GF-D8 (cell line): ENCODE measurements at regions not wholly inside any gene's neighbourhood (a gene's known extent, or its start where the extent isn't known, plus 50 kb on each side); places are given as distances from the start of the nearest gene placed in this dataset.

Experiments used
- DNase-seq: peaks from one replicate; lab custom pipeline; 2025; lab: John Stamatoyannopoulos, UW

DNA sequence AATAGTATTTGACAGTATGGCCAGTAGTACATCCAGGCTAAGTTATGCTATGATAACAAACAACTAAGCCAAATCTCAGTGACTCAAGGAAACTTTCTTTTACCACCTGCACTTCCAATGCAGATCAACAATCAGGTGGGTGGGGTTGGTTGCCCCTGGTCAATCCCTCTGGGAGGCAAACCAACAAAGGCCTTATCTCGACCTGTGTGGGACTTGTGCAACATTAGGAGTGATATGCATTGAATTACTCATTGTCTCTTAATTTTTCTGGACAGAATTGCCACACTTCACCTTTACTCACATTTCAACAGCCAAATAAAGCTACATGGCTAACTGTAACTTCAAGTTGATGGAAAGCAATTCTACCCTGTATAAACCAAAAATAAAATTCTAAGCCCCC lies 1049.3 kb upstream of the CDH2 start:
- DNase-seq = no peak

DNA sequence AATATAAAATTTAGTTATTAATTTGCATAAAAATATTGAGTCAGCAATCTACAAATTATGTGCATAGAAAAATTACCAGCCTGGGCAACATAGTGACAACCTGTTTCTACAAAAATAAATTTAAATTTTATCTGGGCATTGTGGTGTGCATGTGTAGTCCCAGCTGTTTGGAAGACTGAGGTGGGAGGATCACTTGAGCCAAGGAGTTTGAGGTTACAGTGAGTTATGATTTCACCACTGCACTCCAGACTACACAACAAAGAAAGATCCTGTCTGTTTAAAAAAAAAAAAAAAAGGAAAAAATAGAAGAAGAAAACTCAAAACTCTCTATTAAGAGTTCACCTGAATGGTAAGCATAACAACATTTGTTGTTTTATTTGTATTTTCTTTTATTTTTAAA lies 1048.4 kb upstream of the CDH2 start:
- DNase-seq = no peak

DNA sequence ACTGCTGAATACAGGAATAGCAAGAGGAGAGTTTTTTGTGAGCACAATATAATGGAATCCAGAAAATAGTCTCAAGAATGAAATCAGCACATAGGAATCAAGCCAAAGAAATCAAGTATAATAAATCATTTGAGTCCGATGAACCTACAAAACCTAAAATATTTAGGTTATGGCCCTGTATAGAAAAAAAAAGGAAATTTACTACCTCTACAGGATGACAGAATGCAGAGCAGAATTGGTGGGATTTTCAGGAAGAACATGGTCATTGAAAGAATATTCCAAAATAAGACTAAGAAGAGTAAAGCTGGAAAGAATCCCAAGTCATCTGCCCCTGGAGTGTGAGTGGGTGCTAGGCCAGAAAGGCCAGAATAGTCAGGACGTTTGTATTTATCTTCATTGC lies 1041.2 kb upstream of the CDH2 start:
- no peak for DNase-seq

DNA sequence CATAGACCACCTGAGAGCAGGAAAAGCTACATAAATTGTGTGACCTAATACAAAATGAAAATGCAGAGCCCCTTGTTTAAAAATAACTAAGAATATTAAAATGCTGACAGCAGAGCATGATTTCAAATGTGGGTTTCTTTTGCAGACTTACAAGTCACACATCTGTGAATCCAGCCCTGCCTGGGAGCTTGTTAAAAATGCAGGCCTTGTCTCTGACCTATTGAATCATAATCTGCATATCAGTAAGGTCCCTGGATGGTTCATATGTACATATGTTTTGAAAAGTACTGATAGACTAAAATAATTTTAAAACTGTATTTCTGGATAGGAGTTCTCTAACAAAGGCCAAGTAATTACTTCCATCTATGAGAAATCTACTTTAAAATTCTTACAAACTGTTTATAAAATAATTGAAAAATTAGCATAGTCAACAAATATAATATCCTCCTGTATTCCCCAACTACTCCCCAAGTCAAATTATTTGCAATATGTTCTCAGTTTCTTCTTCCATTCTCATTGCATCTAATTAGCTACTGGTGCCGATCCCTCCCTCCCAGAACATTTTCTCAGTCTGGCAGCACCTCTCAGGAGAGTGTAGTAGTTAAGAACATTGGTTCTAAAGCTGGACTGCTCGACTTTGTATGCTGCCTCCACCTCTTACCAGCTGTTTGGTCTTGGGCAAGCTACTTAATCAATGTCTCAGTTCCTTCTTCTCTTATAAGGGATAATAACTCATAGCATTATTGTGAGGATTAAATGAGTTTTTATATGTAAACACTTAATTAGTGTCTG lies 1040.4 kb upstream of the CDH2 start:
- DNase-seq = no peak

DNA sequence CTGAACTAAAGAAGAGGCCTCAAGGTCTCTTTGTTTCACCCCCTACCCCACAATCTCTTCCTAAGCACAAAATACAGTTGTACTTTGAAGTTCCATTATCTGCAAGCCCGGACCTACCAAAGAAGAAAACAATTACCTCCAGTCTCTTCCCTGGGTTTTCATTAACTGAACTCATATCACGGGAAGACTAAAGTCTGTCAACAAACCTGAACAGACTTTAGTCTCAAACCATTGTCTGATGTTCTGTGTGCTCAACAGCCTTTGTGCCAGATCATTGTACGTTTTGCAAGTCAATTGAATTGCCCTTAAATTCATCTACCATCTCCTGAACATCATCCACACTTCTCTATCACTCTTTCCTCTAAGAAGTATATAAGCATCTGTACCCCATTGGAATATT lies 1021.9 kb upstream of the CDH2 start:
- DNase-seq = no peak

DNA sequence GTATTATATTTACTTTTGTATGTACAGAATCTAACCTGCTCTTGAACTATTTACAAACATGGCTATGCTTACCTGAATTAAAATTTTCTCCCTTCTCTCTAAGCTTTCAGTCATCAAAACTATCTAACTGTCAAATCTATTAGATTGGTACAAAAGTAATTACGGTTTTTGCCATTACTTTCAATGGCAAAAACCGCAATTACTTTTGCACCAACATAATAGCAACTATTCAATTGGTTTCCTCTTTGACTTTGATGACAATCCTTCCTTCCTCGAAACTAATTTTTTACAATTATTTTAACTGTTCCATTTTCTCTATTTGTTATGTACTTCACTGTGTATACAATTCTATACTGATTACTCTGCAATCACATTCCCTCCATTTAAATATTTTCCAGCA lies 1019.4 kb upstream of the CDH2 start:
- DNase-seq = no peak

DNA sequence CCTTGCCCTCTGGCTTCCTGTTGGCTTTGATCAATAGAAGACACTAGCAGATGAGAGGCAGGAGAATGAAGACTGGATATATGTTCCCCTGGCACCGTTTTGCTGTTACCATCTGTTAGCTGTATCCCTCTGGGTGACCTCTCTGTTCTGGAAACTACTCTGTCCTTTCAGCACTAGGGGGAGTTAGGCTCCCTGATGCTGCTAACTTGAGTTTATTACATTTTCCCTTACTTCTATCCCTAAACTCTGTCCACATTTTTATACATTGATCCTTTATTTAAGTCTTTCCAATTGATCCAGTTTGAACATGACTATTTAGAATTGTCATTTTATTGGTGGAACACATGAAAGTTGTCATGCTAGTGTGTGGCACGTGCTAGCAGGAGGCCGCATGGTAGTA lies 1014.3 kb upstream of the CDH2 start:
- no peak for DNase-seq

DNA sequence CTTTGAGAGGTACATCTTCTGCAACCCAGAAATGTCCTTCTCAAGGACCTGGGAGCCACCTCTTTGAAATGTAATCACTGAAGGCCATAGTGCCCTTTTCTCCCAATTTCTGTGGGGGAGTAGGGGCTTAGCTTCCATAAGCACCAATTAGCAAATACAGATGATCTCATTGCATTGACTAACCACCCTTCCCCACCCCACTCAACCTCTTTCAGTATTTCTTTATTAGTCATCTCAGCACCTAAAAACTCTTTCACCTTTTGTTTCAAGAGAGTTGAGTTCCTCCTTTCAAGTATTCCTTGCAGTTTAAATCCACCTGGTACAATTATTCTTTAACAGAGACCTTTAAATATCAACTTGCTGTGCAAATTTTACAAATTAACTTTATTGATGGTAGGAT lies 1011.8 kb upstream of the CDH2 start:
- DNase-seq = no peak

DNA sequence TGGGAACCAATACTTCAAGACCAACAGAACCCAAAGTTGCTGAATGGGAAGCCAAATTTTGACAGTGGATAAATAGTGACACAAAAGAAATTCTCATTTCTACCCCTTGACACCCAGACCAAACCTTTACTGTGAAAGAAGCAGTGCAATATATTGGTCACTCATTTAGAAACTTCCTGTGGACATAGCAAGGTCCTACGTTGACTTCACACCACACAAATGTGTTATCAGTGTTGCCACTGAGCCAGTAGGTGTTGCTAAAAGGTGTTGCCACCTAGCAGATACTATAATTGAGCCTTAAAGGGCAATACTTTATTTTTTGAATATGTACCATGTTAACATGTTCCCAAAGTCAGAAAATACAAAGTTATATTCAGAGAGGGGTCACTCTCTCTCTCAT lies 1008.9 kb upstream of the CDH2 start:
- no peak for DNase-seq

DNA sequence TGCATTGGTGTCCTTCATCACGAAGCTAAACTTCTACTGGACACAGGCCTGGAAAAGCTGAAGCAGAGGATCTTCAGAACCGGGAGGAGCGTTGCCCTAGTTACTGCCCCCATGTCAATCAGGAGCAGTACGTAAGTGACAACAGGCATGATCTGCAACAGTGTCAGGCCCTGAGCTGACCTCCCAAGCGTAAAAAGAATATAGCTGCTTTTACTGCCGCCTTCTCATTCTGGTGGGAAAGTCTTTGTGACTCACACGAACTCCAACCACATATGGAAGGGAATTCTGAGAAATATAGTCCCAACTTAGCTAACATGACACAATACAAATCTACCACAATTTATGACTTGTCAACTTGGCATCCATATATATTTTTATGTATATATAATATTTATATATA lies 1007.7 kb upstream of the CDH2 start:
- no peak for DNase-seq

DNA sequence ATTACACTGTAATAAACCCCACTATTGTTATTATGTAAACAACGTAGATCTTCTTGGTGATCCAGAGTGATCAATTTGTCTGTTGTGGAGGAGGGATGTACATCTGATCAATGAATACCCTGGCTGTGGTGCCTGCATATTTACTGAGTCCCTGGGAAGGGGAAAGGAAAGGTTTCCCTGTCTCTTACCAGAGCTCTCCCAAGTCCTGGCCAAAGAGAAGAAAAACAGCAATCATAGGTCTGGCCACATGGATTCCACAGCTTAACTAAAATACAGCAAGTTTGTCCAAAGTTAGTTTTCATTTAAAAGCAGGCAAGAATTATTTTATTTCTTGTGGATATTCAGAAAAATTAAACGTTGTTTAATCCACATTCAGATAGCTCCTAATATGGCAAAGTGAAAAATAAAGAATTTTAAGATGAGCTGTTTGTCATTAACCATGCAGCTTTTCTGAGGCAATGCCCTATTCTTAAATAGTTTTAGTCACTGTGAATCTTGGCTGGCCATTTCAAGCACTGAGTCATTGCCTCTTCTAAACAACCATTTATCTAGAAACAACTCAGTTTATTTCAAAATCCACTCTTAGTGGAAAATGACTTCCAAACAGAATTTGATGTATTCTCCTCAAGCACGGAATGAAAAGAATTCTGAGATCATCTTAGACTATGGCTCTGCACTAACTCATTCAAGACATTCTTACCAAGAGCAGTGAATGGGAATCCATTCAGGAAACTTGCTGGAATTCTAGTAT lies 1004.4 kb upstream of the CDH2 start:
- no peak for DNase-seq

DNA sequence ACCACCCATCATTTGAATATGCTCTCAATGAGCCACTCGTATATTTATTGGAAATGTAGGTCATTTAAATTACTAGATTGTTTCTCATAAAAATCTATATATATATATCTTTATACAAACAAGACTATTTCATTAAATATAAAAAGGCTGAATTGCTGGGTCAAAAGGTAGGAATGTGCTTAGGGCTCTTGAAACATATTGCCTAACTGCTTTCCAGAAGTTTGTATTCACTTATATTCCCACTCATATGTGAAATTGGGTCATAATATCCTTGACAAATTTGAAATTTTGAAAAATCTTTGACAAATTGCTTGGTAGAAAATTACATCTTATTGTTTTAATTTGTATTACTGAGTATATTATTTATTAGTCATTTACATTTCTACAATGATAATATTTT lies 999.8 kb upstream of the CDH2 start:
- DNase-seq = no peak

DNA sequence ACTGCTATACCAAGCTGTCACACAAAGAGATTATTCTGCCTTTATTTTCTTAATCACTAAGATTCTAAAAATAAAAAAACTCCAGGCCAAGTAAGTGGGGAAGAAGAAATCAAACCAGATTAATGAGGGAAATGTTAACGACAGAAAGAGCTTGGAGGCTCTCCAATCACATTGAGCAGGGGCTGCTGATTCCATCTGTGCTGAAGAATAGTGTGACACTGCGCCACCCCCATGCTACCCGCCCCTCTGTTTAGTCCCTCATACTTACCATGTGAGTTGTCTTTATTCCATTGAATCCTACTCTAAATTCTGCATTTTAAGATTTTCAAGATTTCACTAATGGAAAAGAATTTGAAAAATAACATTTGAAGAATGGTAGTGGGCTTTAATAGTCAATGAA lies 998.0 kb upstream of the CDH2 start:
- DNase-seq = no peak

DNA sequence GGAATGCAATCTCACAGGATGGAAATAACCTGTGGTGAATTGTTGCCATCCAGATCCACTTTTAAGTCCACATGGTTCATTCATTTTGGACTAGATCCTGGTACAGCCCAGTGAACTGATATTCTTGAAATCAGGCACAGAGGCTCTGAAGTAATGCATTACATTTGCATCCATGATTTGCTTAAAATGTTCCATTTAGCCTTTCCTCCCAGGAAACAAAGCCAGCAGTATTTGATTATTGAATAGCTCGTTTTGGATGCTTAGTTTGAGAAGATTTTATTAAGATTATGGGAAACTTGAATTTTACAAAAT lies 995.8 kb upstream of the CDH2 start:
- DNase-seq = no peak

DNA sequence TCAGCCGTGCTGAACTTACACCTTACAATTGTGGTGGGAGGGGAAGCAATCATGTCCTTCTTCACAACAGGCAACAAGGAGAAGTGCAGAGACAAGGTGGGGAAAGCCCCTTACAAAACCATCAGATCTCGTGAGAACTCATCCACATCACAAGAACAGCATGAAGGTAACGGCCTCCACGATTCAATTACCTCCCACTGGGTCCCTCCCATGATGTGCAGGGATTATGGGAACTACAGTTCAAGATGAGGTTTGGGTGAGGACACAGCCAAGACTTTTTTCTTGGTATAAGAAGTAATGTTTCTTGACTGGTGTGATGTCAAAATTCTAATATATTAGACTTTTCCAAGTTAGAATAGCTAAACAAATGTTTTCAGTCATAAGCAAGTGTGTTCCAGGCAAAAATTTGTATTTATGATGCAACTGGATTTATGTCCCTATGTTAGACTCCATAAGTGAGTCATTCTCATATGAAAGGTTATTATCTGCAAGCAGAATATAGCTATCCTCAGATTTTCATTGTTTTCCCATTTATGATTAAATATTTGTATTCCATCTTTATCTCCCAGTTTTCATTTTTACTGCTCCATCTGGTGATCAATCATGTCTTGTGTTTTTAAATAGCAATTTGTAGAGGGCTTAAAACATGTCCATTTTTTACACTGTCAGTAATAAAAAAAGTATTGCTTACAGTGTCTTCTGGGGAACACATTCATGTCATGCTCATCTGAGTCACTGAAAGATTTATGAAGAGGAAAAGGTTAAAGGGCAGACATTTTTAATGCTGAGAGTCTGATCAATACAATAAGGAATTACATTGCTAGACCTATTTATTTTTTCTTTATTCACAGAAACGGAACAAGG lies 995.2 kb upstream of the CDH2 start:
- no peak for DNase-seq

DNA sequence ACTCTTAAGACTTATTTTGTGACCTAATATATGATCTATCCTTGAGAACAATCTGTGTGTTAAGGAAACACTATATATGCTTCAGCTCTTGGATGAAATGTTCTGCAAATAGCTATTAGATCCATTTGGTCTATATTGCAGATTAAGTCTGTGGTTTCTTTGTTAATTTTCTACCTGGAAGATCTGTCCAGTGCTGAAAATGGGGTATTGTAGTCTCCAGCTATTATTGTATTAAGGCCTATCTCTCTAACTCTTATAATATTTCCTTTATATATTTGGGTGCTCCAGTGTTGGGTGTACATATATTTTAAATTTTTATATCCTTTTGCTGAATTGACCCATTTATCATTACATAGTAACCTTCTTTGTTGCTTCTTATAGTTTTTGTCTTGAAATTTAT lies 992.7 kb upstream of the CDH2 start:
- DNase-seq = no peak

DNA sequence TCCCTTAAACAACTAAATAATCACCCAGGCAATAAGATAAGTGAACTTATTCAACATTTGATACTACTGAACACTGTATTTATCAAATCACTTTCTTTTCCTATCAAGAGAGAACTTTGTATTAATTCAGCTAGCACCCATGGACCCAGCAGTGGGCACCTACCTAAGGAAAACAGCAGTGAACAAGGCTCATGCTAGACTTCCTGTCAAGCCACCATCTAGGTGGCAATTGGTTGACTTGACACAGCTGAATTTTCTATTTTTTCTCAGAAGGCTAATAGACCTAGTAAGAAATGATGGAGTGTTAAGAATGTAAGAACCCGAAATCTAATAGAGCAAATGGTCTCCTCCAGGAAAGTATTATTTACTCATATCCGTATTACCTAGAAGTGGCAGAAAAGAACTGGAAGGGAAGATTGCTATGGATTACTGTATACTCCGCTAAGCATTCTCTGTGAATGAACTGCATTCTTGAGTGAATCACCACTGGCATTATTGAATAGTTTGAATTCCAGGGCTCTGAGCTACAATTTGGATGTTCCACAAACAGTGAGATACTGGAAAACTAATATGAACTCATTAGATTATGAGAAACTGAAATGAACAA lies 988.2 kb upstream of the CDH2 start:
- DNase-seq = no peak

DNA sequence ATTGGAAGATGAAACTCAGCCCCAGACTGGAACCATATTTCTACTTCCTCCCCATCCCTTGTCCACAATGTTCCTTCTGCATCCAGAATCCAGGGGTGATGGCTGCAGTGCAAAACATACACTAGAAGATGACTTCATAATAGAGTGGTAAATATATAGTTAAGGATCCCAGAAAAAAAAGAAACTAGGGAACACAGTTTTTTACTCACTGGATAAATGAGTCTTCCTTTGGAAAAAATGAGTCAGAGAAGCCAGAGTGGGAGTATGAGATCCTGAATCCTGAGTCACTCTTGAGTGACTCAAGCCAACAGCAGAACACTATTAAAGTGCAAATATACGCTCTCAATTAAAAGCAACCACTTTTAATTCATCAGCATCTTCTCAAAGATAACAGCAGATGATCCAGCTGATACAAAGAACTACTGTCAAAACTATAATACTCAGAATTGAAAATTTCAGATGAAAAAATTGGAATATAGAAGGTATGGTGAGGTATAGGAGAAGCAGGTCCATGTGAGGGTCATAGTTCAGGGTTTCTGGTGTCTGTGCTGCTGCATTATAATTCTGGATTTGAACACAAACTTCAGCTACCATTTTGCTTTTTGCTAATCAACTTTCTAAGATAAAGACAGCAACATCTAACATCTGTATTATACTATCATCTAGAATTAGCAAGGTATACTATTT lies 987.2 kb upstream of the CDH2 start:
- no peak for DNase-seq

DNA sequence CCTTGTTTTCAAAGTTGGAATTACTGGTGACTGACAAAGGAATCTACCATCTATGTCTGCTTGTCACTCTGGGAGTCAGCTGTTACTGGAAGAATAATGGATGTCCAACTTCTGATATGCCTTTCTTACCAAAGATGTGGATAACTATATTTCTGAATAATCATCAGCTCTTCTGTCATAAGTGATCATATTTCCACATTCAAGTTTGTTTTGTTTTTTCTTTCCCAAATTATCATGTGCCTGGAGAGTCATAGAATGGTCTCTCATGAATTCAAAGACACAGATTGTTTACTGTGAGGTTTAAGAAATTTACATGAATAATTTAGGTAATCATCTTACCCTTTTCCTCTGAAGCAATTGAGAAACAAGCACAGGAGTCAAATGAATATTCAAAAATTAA lies 986.7 kb upstream of the CDH2 start:
- DNase-seq = no peak

DNA sequence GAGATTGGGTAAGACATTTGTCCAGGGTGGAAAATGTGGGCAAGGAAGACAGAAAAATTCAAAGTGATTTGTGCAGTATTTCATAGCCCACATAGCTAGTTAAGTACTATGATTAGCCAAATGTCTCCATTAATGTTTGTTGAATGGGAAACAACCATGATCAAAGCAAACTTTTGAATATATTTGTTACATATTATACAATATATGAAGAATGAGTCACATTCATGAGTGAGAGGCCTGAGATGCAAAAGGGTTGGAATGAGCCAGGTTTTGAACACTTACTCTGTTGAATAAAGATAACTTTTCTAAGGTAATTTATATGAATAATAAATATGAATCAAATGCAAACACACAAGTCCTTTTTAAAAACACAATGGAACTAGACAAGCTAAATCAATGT lies 984.5 kb upstream of the CDH2 start:
- no peak for DNase-seq

DNA sequence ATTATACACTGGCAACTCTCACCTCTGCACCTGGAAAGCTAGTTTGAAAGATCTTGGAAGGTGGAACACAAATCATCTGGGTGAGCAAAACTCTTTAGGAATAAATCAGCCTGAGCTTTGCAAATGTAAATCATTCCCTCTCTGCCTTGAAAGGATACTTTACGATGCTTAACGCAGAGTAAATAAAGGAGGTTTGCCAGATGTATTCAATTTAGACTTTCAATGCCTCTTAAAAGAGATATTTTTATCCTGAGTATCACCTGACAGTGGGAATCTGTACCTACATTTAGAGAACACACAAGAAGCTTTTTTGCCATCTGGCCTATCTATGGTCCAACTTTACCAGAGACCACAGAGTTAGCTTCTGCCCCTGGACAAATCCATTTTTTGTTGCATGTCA lies 983.2 kb upstream of the CDH2 start:
- no peak for DNase-seq

DNA sequence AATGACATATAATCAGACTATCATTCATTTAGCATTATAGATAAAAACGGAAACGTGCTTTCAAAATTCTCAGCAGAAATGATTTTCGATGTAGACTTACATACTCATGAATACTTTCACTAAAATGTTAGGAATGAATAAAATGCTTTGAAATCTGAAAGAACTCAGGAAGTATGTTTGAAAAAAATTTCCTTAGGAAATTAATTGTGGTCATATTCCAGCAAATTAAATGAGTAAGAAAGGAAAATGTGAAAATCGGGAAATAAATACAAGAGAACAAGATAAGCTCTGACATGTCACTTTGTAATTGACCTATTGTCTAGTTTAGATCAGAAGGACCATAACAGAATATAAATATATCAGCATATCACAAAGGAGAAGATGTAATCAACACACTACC lies 981.0 kb upstream of the CDH2 start:
- DNase-seq = no peak
